HCT116 (cell line): ENCODE measurements at regions not wholly inside any gene's neighbourhood (a gene's known extent, or its start where the extent isn't known, plus 50 kb on each side); places are given as distances from the start of the nearest gene placed in this dataset.

Source experiments
- ATAC-seq: fragments of 200-7000 bp; cut with Tn5 transposase; 2 replicates; pipeline ENCODE4 v1.9.1; 2020; ENCODE audit warnings: mild to moderate bottlenecking, moderate library complexity
- BruUV-seq: library from RNA; stranded (reverse); fragments of 400-500 nt; replicated peaks from 2 replicates; lab custom pipeline; 2021; lab: Mats Ljungman, UMichigan
- CTCF ChIA-PET: fragments of 300-600 bp; sonication (Branson Sonifier 250); formaldehyde crosslinking; loops from one replicate; lab custom pipeline; 2021; ENCODE audit warnings: antibody characterized with exemption; lab: Charles Lee
- POLR2A ChIA-PET: fragments of 300-600, 350-600 bp; sonication (Branson Sonifier 250); formaldehyde crosslinking; loops from one replicate; lab custom pipeline; 2021; ENCODE audit warnings: antibody characterized with exemption; lab: Charles Lee
- RAD21 ChIA-PET, 2 experiments: fragments of 300-600 bp; sonication (Branson Sonifier 250); formaldehyde crosslinking; loops; one replicate each; lab custom pipeline; 2023; ENCODE audit warnings: low total read pairs in 2 of 2; ENCODE audit not compliant: uncharacterized antibody in 2 of 2, unreplicated experiment in 2 of 2, low non-redundant PET in 1 of 2; lab: Charles Lee
- DNase-seq: peaks from one replicate; pipeline ENCODE4 v3.0.0-alpha.2; 2010; ENCODE audit warnings: low read depth, low spot score
- H2AFZ ChIP-seq: fragments of 200-600 bp; shearing (Covaris generic), sonication (generic); 2 replicates; pipeline ENCODE4 v1.6.1; 2017; ENCODE audit warnings: low read depth, mixed run types, mixed read lengths, antibody characterized with exemption, low read length; ENCODE audit not compliant: poor library complexity, severe bottlenecking
- H3K27ac ChIP-seq: 2 replicates; pipeline ENCODE4 v1.5.1; 2012; ENCODE audit warnings: low read depth, low read length
- H3K27me3 ChIP-seq: fragments of 200-600 bp; sonication (generic); 2 replicates; pipeline ENCODE4 v1.6.1; 2016; ENCODE audit warnings: mixed run types, low read length, mixed read lengths; ENCODE audit not compliant: insufficient read depth
- H3K36me3 ChIP-seq, 2 experiments: fragments of 200-500 bp in 1 of 2; fragments of 200-600 bp in 1 of 2; sonication (Bioruptor generic) in 1 of 2; sonication (generic) in 1 of 2; 2 replicates each; pipeline versions ENCODE4 v1.5.1 to v1.6.1; 2014 to 2016; ENCODE audit warnings: low read length in 2 of 2, inconsistent platforms in 1 of 2, mixed read lengths in 1 of 2, mixed run types in 1 of 2; ENCODE audit not compliant: insufficient read depth in 2 of 2, control insufficient read depth in 1 of 2
- H3K4me1 ChIP-seq, 2 experiments: fragments of 200-600 bp in 1 of 2; sonication (generic) in 1 of 2; 2 replicates each; pipeline versions ENCODE4 v1.5.1 to v1.6.1; 2012 to 2017; ENCODE audit warnings: low read length in 2 of 2, inconsistent platforms in 1 of 2, mild to moderate bottlenecking in 1 of 2, mixed read lengths in 1 of 2, mixed run types in 1 of 2, moderate library complexity in 1 of 2; ENCODE audit not compliant: insufficient read depth in 2 of 2, control insufficient read depth in 1 of 2
- H3K4me2 ChIP-seq: fragments of 200-600 bp; sonication (generic); 2 replicates; pipeline ENCODE4 v1.6.1; 2017; ENCODE audit warnings: mixed run types, low read length, mixed read lengths
- H3K4me3 ChIP-seq, 2 experiments: fragments of 200-600 bp in 1 of 2; sonication (generic) in 1 of 2; replicated peaks in 1 of 2; 2 replicates each; pipeline ENCODE4 v1.5.1; 2011 to 2016; ENCODE audit warnings: low read length in 2 of 2, control low read depth in 1 of 2, low read depth in 1 of 2, mild to moderate bottlenecking in 1 of 2, mixed read lengths in 1 of 2, mixed run types in 1 of 2
- H3K79me2 ChIP-seq: fragments of 200-600 bp; sonication (generic); 2 replicates; pipeline ENCODE4 v1.6.1; 2017; ENCODE audit warnings: mild to moderate bottlenecking, mixed run types, low read length, moderate library complexity, mixed read lengths; ENCODE audit not compliant: insufficient read depth
- H3K9ac ChIP-seq: fragments of 200-600 bp; sonication (generic); 2 replicates; pipeline ENCODE4 v1.6.1; 2016; ENCODE audit warnings: low read length, mixed read lengths
- H3K9me2 ChIP-seq: fragments of 200-600 bp; sonication (generic), shearing (Covaris generic); 2 replicates; pipeline ENCODE4 v1.6.1; 2017; ENCODE audit warnings: mixed run types, mild to moderate bottlenecking, moderate library complexity; ENCODE audit not compliant: insufficient read depth
- H3K9me3 ChIP-seq, 2 experiments: fragments of 200-500 bp in 1 of 2; fragments of 200-600 bp in 1 of 2; sonication (Bioruptor generic) in 1 of 2; sonication (generic) in 1 of 2; 2 replicates each; pipeline ENCODE4 v1.6.1; 2014 to 2017; ENCODE audit warnings: low read length in 2 of 2, mixed read lengths in 2 of 2, inconsistent platforms in 1 of 2, low read depth in 1 of 2, mild to moderate bottlenecking in 1 of 2, mixed run types in 1 of 2, moderate library complexity in 1 of 2; ENCODE audit not compliant: control insufficient read depth in 1 of 2, insufficient read depth in 1 of 2
- H4K20me1 ChIP-seq: fragments of 200-600 bp; sonication (generic), shearing (Covaris generic); 2 replicates; pipeline ENCODE4 v1.6.1; 2017; ENCODE audit warnings: mixed run types, mild to moderate bottlenecking, moderate library complexity; ENCODE audit not compliant: insufficient read depth
- ATF3 ChIP-seq: IDR thresholded peaks from 2 replicates; pipeline ENCODE4 v1.6.1; 2012
- CTCF ChIP-seq, 3 experiments: fragments of 200-600 bp in 1 of 3; sonication (generic) in 1 of 3; IDR thresholded peaks in 2 of 3; conservative IDR thresholded peaks in 1 of 3; 2 replicates each; pipeline ENCODE4 v1.5.1; 2012 to 2017; ENCODE audit warnings: low read depth in 2 of 3, low read length in 2 of 3, antibody characterized with exemption in 1 of 3, borderline replicate concordance in 1 of 3, control low read depth in 1 of 3, mild to moderate bottlenecking in 1 of 3, mixed read lengths in 1 of 3, mixed run types in 1 of 3, moderate library complexity in 1 of 3; ENCODE audit not compliant: insufficient read depth in 1 of 3
- EZH2phosphoT487 ChIP-seq: fragments of 200-600 bp; IDR thresholded peaks from 2 replicates; pipeline ENCODE4 v1.6.1; 2018; ENCODE audit warnings: antibody characterized with exemption, borderline replicate concordance
- RAD21 ChIP-seq: IDR thresholded peaks from 2 replicates; pipeline ENCODE4 v1.6.1; 2012; ENCODE audit warnings: low read depth, mild to moderate bottlenecking
- REST ChIP-seq: IDR thresholded peaks from 2 replicates; pipeline ENCODE4 v1.6.1; 2012; ENCODE audit warnings: low read depth
- SIN3A ChIP-seq: IDR thresholded peaks from 2 replicates; pipeline ENCODE4 v1.6.1; 2012; ENCODE audit warnings: low read depth
- ZBTB33 ChIP-seq: IDR thresholded peaks from 2 replicates; pipeline ENCODE4 v1.6.1; 2011; ENCODE audit warnings: mild to moderate bottlenecking, low read length, moderate library complexity; ENCODE audit not compliant: insufficient replicate concordance; ENCODE audit errors: extremely low read depth
- ZNF274 ChIP-seq: fragments of 200-500 bp; sonication (Bioruptor generic); IDR thresholded peaks from 2 replicates; pipeline ENCODE4 v1.6.1; 2014; ENCODE audit warnings: mild to moderate bottlenecking, low read depth, low read length, inconsistent platforms
- intact Hi-C: fragments of 100-400 bp; cut with micrococcal nuclease; formaldehyde crosslinking; loops from 2 replicates; pipeline ENCODE4 v1.10.0; 2022

GRCh38 chr18:41814651-41815050 lies 140.4 kb upstream of the PIK3C3 start:
- no peak overlapping the region for H2AFZ ChIP-seq
- no peak overlapping the region for H3K27ac ChIP-seq
- H3K79me2 ChIP-seq, result no peaks in the 10 kb centered on the region
- H3K4me1 ChIP-seq, result no peaks in the 10 kb centered on the region
- no peak overlapping the region for H3K4me2 ChIP-seq
- peaks cover 0 to under 1% of the 10 kb centered on the region in 2 experiments; a peak in 2 of 4 replicates for H3K9me3 ChIP-seq
- H3K4me3 ChIP-seq, result no peak overlapping the region
- no peak for DNase-seq
- POLR2A ChIA-PET, result no interaction called here
- RAD21 ChIA-PET, result no interaction called here
- ATAC-seq, result no peak
- TF ChIP-seq ATF3 (no peak), SIN3A (no peak), ZBTB33 (no peak), REST (no peak), CTCF (IDR thresholded peaks at IDR 0.05 in 2 of 3, conservative IDR thresholded peaks at IDR 0.05 in 1 of 3; ENCODE audit: borderline replicate concordance in 1 of 3, insufficient read depth in 1 of 3, low read depth in 2 of 3, low read length in 2 of 3) (no peak), RAD21 (no peak), ZNF274 (no peak), EZH2phosphoT487 (no peak)
- no peak overlapping the region for H3K9ac ChIP-seq
- H3K36me3 ChIP-seq, result no peaks in the 10 kb centered on the region
- no TSS peak for BruUV-seq
- intact Hi-C loops, result no loop called here
- CTCF ChIA-PET, result no interaction called here
- H4K20me1 ChIP-seq, result no peaks in the 10 kb centered on the region
- no peaks in the 10 kb centered on the region for H3K27me3 ChIP-seq
- no peaks in the 10 kb centered on the region for H3K9me2 ChIP-seq
